ENCODE measurements at regions not wholly inside any gene's neighbourhood (a gene's known extent, or its start where the extent isn't known, plus 50 kb on each side); places are given as distances from the start of the nearest gene placed in this dataset.

DNA sequence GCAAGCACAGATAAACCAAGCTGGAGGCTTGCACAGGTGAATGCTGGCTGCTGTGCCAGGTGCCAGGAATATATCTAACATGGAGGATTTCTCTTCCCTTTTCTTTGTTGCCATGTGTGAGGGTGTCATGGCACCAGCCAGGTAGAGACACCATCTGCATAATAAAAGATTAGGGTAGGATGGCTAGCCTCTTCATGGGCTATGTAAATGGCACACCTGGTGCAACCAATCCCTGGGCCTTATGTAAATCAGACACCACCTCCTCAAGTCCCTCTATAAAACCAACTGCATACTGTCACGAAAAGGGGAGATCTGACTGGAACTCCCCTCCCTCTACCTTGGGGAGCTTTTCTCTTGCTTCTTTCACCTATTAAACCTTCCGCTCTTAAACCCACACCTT is 322.5 kb upstream of the POM121L12 start:
- TF ChIP-seq EP300 (IDR thresholded peaks at IDR 0.05; ENCODE audit: borderline replicate concordance) (no peak), TAF1 (IDR thresholded peaks at IDR 0.05; ENCODE audit: low read depth) (no peak), CREB1 (IDR thresholded peaks at IDR 0.05; ENCODE audit: low read depth) (no peak)
- TF ChIP-seq, protein P1, sequence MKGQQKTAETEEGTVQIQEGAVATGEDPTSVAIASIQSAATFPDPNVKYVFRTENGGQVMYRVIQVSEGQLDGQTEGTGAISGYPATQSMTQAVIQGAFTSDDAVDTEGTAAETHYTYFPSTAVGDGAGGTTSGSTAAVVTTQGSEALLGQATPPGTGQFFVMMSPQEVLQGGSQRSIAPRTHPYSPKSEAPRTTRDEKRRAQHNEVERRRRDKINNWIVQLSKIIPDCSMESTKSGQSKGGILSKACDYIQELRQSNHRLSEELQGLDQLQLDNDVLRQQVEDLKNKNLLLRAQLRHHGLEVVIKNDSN (IDR thresholded peaks at IDR 0.05), result no peak

All from Ishikawa (cell line).